ENCODE measurements at regions not wholly inside any gene's neighbourhood (a gene's known extent, or its start where the extent isn't known, plus 50 kb on each side); places are given as distances from the start of the nearest gene placed in this dataset.

- no peak for ATAC-seq (ENCODE audit: insufficient read depth, low FRiP score)
- WGBS, 2 donors: 96% methylated on average over 1 of the region's 1 CpG
- DNase-seq: no peak
These were observed 113.1 kb upstream of the LMO4 start for GRCh38 chr1:87215592-87215991.

GRCh38 chr1:87218618-87219017 lies 110.1 kb upstream of the LMO4 start:
- Histone ChIP-seq H3K9ac (ENCODE audit: insufficient read depth in 1 of 2, low read length in 2 of 2) (no peak overlapping the region), H3K27me3 (ENCODE audit: control insufficient read depth in 3 of 3, insufficient read depth in 3 of 3, low read length in 2 of 3) (no peaks in the 10 kb centered on the region), H3K27ac (ENCODE audit: low read depth in 1 of 2, low read length in 1 of 2) (no peak overlapping the region), H3K36me3 (ENCODE audit: control insufficient read depth in 4 of 4, insufficient read depth in 4 of 4, low read length in 4 of 4) (no peaks in the 10 kb centered on the region), H3K4me3 (no peak overlapping the region), H3K4me1 (ENCODE audit: control insufficient read depth in 5 of 5, insufficient read depth in 5 of 5, low read length in 5 of 5) (no peaks in the 10 kb centered on the region), H3K9me3 (ENCODE audit: control insufficient read depth in 4 of 4, insufficient read depth in 3 of 4, low read length in 3 of 4) (peaks cover 0 to 3% (median 0%) of the 10 kb centered on the region in 4 donors)
- no peak for ATAC-seq (ENCODE audit: insufficient read depth, low FRiP score)
- 67 to 71% methylated on average over 2 of the region's 2 CpGs for WGBS, 2 donors
- TF ChIP-seq, protein P1, sequence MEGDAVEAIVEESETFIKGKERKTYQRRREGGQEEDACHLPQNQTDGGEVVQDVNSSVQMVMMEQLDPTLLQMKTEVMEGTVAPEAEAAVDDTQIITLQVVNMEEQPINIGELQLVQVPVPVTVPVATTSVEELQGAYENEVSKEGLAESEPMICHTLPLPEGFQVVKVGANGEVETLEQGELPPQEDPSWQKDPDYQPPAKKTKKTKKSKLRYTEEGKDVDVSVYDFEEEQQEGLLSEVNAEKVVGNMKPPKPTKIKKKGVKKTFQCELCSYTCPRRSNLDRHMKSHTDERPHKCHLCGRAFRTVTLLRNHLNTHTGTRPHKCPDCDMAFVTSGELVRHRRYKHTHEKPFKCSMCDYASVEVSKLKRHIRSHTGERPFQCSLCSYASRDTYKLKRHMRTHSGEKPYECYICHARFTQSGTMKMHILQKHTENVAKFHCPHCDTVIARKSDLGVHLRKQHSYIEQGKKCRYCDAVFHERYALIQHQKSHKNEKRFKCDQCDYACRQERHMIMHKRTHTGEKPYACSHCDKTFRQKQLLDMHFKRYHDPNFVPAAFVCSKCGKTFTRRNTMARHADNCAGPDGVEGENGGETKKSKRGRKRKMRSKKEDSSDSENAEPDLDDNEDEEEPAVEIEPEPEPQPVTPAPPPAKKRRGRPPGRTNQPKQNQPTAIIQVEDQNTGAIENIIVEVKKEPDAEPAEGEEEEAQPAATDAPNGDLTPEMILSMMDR (IDR thresholded peaks at IDR 0.05; ENCODE audit: control extremely low read depth, extremely low read depth): no peak
- DNase-seq: no peak

More at GRCh38 chr1:87215592-87215991, 113.1 kb upstream of the LMO4 start:
- no peaks in the 10 kb centered on the region for H3K27me3 ChIP-seq (ENCODE audit: control insufficient read depth in 3 of 3, insufficient read depth in 3 of 3, low read length in 2 of 3)
- H3K9ac ChIP-seq (ENCODE audit: insufficient read depth in 1 of 2, low read length in 2 of 2): no peak overlapping the region
- H3K36me3 ChIP-seq (ENCODE audit: control insufficient read depth in 4 of 4, insufficient read depth in 4 of 4, low read length in 4 of 4): no peaks in the 10 kb centered on the region
- H3K4me1 ChIP-seq (ENCODE audit: control insufficient read depth in 5 of 5, insufficient read depth in 5 of 5, low read length in 5 of 5): peaks cover 0 to 4% (median 0%) of the 10 kb centered on the region in 5 donors
- no peak overlapping the region for H3K4me3 ChIP-seq
- TF ChIP-seq, protein P1 (IDR thresholded peaks at IDR 0.05; ENCODE audit: control extremely low read depth, extremely low read depth): no peak
- peaks cover 0 to 3% (median 0%) of the 10 kb centered on the region in 4 donors for H3K9me3 ChIP-seq (ENCODE audit: control insufficient read depth in 4 of 4, insufficient read depth in 3 of 4, low read length in 3 of 4)
- no peak overlapping the region for H3K27ac ChIP-seq (ENCODE audit: low read depth in 1 of 2, low read length in 1 of 2)

DNA sequence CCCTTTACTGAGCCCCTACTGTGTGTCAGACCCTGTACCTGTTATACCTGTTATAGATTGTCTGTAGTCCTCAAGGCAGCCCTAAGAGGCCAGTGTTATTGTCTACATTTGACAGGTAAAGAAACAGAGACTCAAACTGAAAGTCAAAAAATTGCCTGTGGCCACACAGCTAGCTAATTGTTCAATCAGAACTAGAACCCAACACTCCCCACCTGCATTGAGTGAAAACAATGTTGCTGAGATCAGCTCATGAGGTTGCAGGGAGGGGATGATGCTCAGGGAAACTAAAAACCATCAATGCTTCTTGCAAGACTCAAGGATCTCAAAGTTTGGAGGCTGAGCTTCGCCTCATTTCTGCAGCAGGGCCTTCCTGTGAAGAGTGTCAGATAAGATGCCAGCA lies 109.5 kb upstream of the LMO4 start:
- DNase-seq (no peak), ATAC-seq (ENCODE audit: insufficient read depth, low FRiP score) (no peak)
- Histone ChIP-seq H3K4me1 (ENCODE audit: control insufficient read depth in 5 of 5, insufficient read depth in 5 of 5, low read length in 5 of 5) (no peaks in the 10 kb centered on the region), H3K36me3 (ENCODE audit: control insufficient read depth in 4 of 4, insufficient read depth in 4 of 4, low read length in 4 of 4) (no peaks in the 10 kb centered on the region), H3K27me3 (ENCODE audit: control insufficient read depth in 3 of 3, insufficient read depth in 3 of 3, low read length in 2 of 3) (no peaks in the 10 kb centered on the region), H3K9me3 (ENCODE audit: control insufficient read depth in 4 of 4, insufficient read depth in 3 of 4, low read length in 3 of 4) (peaks cover 0 to 3% (median 0%) of the 10 kb centered on the region in 4 donors), H3K9ac (ENCODE audit: insufficient read depth in 1 of 2, low read length in 2 of 2) (no peak overlapping the region), H3K27ac (ENCODE audit: low read depth in 1 of 2, low read length in 1 of 2) (no peak overlapping the region), H3K4me3 (no peak overlapping the region)
- TF ChIP-seq, protein P1 (IDR thresholded peaks at IDR 0.05; ENCODE audit: control extremely low read depth, extremely low read depth): no peak
- 62 to 82% methylated on average over 1 of the region's 1 CpG for WGBS, 2 donors

GRCh38 chr1:87219626-87220025 lies 109.1 kb upstream of the LMO4 start:
- H3K9me3 ChIP-seq (ENCODE audit: control insufficient read depth in 4 of 4, insufficient read depth in 3 of 4, low read length in 3 of 4): peaks cover 0 to 3% (median 0%) of the 10 kb centered on the region in 4 donors
- H3K4me3 ChIP-seq: no peak overlapping the region
- DNase-seq: peak in 1 of 3 donors; percentile 12
- no peaks in the 10 kb centered on the region for H3K4me1 ChIP-seq (ENCODE audit: control insufficient read depth in 5 of 5, insufficient read depth in 5 of 5, low read length in 5 of 5)
- 28 to 48% methylated on average over 4 of the region's 4 CpGs for WGBS, 2 donors
- H3K36me3 ChIP-seq (ENCODE audit: control insufficient read depth in 4 of 4, insufficient read depth in 4 of 4, low read length in 4 of 4): no peaks in the 10 kb centered on the region
- no peak overlapping the region for H3K27ac ChIP-seq (ENCODE audit: low read depth in 1 of 2, low read length in 1 of 2)
- TF ChIP-seq, protein P1 (IDR thresholded peaks at IDR 0.05; ENCODE audit: control extremely low read depth, extremely low read depth): no peak
- no peak for ATAC-seq (ENCODE audit: insufficient read depth, low FRiP score)
- no peak overlapping the region for H3K9ac ChIP-seq (ENCODE audit: insufficient read depth in 1 of 2, low read length in 2 of 2)
- H3K27me3 ChIP-seq (ENCODE audit: control insufficient read depth in 3 of 3, insufficient read depth in 3 of 3, low read length in 2 of 3): no peaks in the 10 kb centered on the region

Data from lung (tissue), 11 donors.